ENCODE measurements at regions not wholly inside any gene's neighbourhood (a gene's known extent, or its start where the extent isn't known, plus 50 kb on each side); places are given as distances from the start of the nearest gene placed in this dataset.
"Not testable (repeated sequence)": the region's sequence is repeated elsewhere in the genome, so short reads cannot be mapped to it uniquely, and the experiment has no call there.

- Histone ChIP-seq H3K27ac (no peak overlapping the region), H3K9me3 (peaks cover 0 to under 1% (median 0%) of the 10 kb centered on the region in 4 donors), H3K27me3 (no peaks in the 10 kb centered on the region), H3K4me1 (no peaks in the 10 kb centered on the region), H3K36me3 (no peaks in the 10 kb centered on the region), H3K4me3 (no peak overlapping the region)
- 84 to 94% methylated on average over 4 of the region's 4 CpGs for WGBS, 2 donors
- TF ChIP-seq POLR2A (IDR thresholded peaks at IDR 0.05) (no peak), CTCF (IDR thresholded peaks at IDR 0.05) (no peak), EP300 (IDR thresholded peaks at IDR 0.05) (no peak)
- DNase-seq (ENCODE audit: low spot score in 2 of 2): no peak
Measured at GRCh38 chr1:91190996-91191395, 169.2 kb upstream of the ZNF644 start.

- Histone ChIP-seq H3K27ac (no peak overlapping the region), H3K9me3 (peaks cover 0 to 4% (median 0%) of the 10 kb centered on the region in 4 donors), H3K36me3 (no peaks in the 10 kb centered on the region), H3K4me3 (no peak overlapping the region), H3K4me1 (no peaks in the 10 kb centered on the region), H3K27me3 (no peaks in the 10 kb centered on the region)
- no peak for TF ChIP-seq EP300 (IDR thresholded peaks at IDR 0.05)
- no peak for TF ChIP-seq CTCF (IDR thresholded peaks at IDR 0.05)
- TF ChIP-seq POLR2A (IDR thresholded peaks at IDR 0.05): no peak
- 54 to 72% methylated on average over 4 of the region's 4 CpGs for WGBS, 2 donors
- DNase-seq (ENCODE audit: low spot score in 2 of 2): no peak
Measured at GRCh38 chr1:91189096-91189495, 167.3 kb upstream of the ZNF644 start.

GRCh38 chr1:91182807-91183206, 161.0 kb upstream of the ZNF644 start:
- H3K4me3 ChIP-seq, H3K36me3 ChIP-seq: not testable (repeated sequence)

DNA sequence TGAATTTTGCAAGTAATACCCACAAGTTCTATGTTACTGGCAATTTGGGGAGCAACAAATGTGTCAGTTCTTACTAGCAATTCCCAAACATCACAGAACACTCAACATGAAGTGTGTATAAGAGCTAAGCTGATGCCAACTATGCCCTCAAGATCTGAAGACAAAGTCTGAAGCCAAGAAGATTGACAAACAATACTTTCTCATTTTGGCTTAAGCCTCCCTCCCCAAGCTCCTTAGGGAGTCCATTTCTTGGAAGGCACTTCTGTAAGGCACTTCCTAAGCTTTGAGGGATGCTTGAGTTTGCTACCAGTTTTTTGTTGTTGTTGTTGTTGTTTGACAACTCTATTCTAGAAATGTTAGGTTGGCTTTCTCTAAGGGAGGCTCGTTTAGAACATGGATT, 154.4 kb upstream of the ZNF644 start:
- H3K27ac ChIP-seq: no peak overlapping the region
- no peak for TF ChIP-seq CTCF (IDR thresholded peaks at IDR 0.05)
- TF ChIP-seq POLR2A (IDR thresholded peaks at IDR 0.05): no peak
- no peak for TF ChIP-seq EP300 (IDR thresholded peaks at IDR 0.05)
- no peak overlapping the region for H3K4me3 ChIP-seq
- no peaks in the 10 kb centered on the region for H3K36me3 ChIP-seq
- no peak for DNase-seq (ENCODE audit: low spot score in 2 of 2)
- H3K4me1 ChIP-seq: peaks cover 0 to 14% (median 0%) of the 10 kb centered on the region in 4 donors
- no peaks in the 10 kb centered on the region for H3K27me3 ChIP-seq
- no peaks in the 10 kb centered on the region for H3K9me3 ChIP-seq
- 56 to 68% methylated on average over 1 of the region's 1 CpG for WGBS, 2 donors

More at GRCh38 chr1:91182807-91183206, 161.0 kb upstream of the ZNF644 start:
- H3K27ac ChIP-seq; H3K4me1 ChIP-seq; H3K27me3 ChIP-seq; DNase-seq (ENCODE audit: low spot score in 2 of 2): not testable (repeated sequence)
- peaks cover 0 to 16% (median 0%) of the 10 kb centered on the region in 4 donors for H3K9me3 ChIP-seq

GRCh38 chr1:91174734-91175133, 152.9 kb upstream of the ZNF644 start:
- H3K36me3 ChIP-seq: no peaks in the 10 kb centered on the region
- H3K4me1 ChIP-seq: peaks cover 0 to 14% (median 0%) of the 10 kb centered on the region in 4 donors
- WGBS, 2 donors: 87 to 91% methylated on average over 3 of the region's 3 CpGs
- no peak for DNase-seq (ENCODE audit: low spot score in 2 of 2)
- no peak overlapping the region for H3K4me3 ChIP-seq
- no peak for TF ChIP-seq CTCF (IDR thresholded peaks at IDR 0.05)
- TF ChIP-seq POLR2A (IDR thresholded peaks at IDR 0.05): no peak
- no peak for TF ChIP-seq EP300 (IDR thresholded peaks at IDR 0.05)
- H3K9me3 ChIP-seq: no peaks in the 10 kb centered on the region
- no peak overlapping the region for H3K27ac ChIP-seq
- H3K27me3 ChIP-seq: no peaks in the 10 kb centered on the region

- H3K36me3 ChIP-seq: no peaks in the 10 kb centered on the region
- 18 to 21% methylated on average over 9 of the region's 9 CpGs for WGBS, 2 donors
- H3K9me3 ChIP-seq: no peaks in the 10 kb centered on the region
- DNase-seq (ENCODE audit: low spot score in 2 of 2): no peak
- TF ChIP-seq EP300 (IDR thresholded peaks at IDR 0.05) (no peak), POLR2A (IDR thresholded peaks at IDR 0.05) (no peak), CTCF (IDR thresholded peaks at IDR 0.05) (no peak)
- no peak overlapping the region for H3K4me3 ChIP-seq
- H3K27ac ChIP-seq: no peak overlapping the region
- H3K4me1 ChIP-seq: peaks cover 0 to 14% (median 0%) of the 10 kb centered on the region in 4 donors
- no peaks in the 10 kb centered on the region for H3K27me3 ChIP-seq
Measured at GRCh38 chr1:91173346-91173890, 151.6 kb upstream of the ZNF644 start.
